BJ (cell line): ENCODE measurements at regions not wholly inside any gene's neighbourhood (a gene's known extent, or its start where the extent isn't known, plus 50 kb on each side); places are given as distances from the start of the nearest gene placed in this dataset.
"Not testable (repeated sequence)": the region's sequence is repeated elsewhere in the genome, so short reads cannot be mapped to it uniquely, and the experiment has no call there.

Experiments used
- CTCF ChIA-PET: fragments of 350-600 bp; formaldehyde crosslinking; extraction: SDS; loops from one replicate; lab custom pipeline; 2021; ENCODE audit warnings: antibody characterized with exemption, inconsistent platforms; lab: Yijun Ruan, JAX
- POLR2A ChIA-PET: fragments of 300-600 bp; sonication (Branson Sonifier 250); formaldehyde crosslinking; extraction: SDS; loops from one replicate; lab custom pipeline; 2021; ENCODE audit warnings: antibody characterized with exemption; lab: Charles Lee
- DNase-seq: peaks from one replicate; pipeline ENCODE4 v3.0.0-alpha.2; 2011; ENCODE audit warnings: low read depth
- H3K27me3 ChIP-seq: 2 replicates; pipeline ENCODE4 v1.6.0; 2011; ENCODE audit warnings: low read length; ENCODE audit not compliant: control insufficient read depth, insufficient read depth
- H3K36me3 ChIP-seq: 2 replicates; pipeline ENCODE4 v1.5.1; 2011; ENCODE audit warnings: low read length; ENCODE audit not compliant: control insufficient read depth, insufficient read depth
- H3K4me3 ChIP-seq: 2 replicates; pipeline ENCODE4 v1.5.1; 2011; ENCODE audit warnings: low read depth, mild to moderate bottlenecking, control low read depth, low read length
- CTCF ChIP-seq: IDR thresholded peaks from 2 replicates; pipeline ENCODE4 v1.5.1; 2011; ENCODE audit warnings: low read depth, mild to moderate bottlenecking, control low read depth, inconsistent platforms, low read length, moderate library complexity; ENCODE audit not compliant: insufficient read depth

GRCh38 chr2:192901446-192901845, 706.7 kb upstream of the TMEFF2 start:
- Histone ChIP-seq H3K4me3 (no peak overlapping the region), H3K27me3 (no peaks in the 10 kb centered on the region), H3K36me3 (no peaks in the 10 kb centered on the region)
- POLR2A ChIA-PET: no interaction called here
- no peak for TF ChIP-seq CTCF
- CTCF ChIA-PET: no interaction called here
- no peak for DNase-seq

DNA sequence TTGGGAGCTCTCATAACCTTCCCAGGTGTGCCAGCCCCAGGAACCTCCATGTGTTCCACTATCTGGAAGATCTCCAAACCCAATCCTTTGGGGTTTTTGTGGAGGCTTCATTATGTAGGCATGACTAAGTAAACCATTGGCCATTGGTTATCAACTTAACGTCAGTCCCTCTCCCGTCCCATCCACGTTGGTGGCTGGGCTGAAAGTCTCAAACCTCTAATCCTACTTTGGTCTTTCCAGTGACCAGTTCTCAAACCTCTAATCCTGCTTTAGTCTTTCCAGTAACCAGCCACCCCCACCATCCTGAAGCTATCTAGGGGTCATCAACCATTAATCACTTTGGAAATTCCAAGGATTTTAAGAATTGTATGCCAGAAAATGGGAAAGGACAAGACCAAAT, 704.7 kb upstream of the TMEFF2 start:
- CTCF ChIA-PET: no interaction called here

DNA sequence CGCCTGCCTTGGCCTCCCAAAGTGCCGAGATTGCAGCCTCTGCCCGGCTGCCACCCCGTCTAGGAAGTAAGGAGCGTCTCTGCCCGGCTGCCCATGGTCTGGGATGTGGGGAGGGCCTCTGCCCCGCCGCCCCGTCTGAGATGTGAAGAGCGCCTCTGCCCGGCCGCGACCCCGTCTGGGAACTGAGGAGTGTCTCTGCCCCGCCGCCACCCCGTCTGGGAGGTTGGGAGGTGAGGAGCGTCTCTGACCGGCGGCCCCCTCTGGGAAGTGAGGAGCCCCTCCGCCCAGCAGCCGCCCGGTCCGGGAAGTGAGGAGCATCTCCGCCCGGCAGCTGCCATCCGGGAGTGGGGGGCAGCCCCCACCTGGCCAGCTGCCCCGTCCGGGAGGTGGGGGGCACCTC, 699.2 kb upstream of the TMEFF2 start:
- H3K27me3 ChIP-seq, H3K36me3 ChIP-seq, H3K4me3 ChIP-seq, CTCF ChIA-PET, DNase-seq, POLR2A ChIA-PET: not testable (repeated sequence)

More for the DNA sequence above, 704.7 kb upstream of the TMEFF2 start:
- DNase-seq: no peak
- Histone ChIP-seq H3K4me3 (no peak overlapping the region), H3K27me3 (no peaks in the 10 kb centered on the region), H3K36me3 (no peaks in the 10 kb centered on the region)
- TF ChIP-seq CTCF: no peak
- POLR2A ChIA-PET: no interaction called here

DNA sequence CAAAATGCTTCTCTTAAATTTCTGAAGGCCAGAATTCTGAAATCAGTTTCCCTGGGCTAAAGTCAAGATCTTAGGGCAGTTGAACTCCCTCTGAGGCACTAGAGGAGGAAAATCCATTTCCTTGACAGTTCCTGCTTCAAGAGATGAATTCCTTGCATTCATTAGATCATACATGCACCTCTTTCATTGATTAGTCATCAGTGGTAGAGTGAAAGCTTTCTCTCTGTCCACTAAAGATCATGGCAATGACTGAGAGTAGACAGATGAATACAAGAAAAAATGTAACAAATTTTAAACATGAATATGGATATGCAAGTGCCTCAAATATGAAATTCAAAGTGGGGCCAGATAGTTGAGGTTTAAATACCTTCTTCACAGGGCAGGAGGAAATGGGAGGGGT, 693.4 kb upstream of the TMEFF2 start:
- DNase-seq: no peak

DNA sequence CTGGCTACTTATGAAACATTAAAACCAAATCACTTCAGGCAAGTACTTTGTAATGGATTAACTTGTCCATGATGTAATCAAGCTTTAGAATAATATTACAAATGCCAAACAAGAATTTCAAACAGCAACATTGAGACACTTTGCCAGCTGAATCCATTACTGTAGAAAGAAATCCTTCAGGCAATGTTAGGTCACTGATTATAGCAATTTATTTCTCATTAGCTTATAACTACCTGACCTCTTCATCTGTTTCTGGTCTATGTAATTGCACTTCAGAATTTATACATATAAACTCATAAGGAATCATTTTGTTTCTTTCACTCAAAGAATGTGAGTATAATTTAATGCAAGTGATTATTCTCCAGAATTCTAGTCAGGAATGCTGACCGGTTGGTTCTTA, 692.6 kb upstream of the TMEFF2 start:
- no peak for TF ChIP-seq CTCF
- ChIA-PET POLR2A (no interaction called here), CTCF (interaction anchor here (0.6 kb wide), 1 partner anchor 1353 kb away, joined by 3 read pairs; no protein-coding TSS in a partner anchor)
- no peaks in the 10 kb centered on the region for H3K27me3 ChIP-seq
- H3K36me3 ChIP-seq: no peaks in the 10 kb centered on the region
- no peak for DNase-seq
- no peak overlapping the region for H3K4me3 ChIP-seq

More for the DNA sequence above, 693.4 kb upstream of the TMEFF2 start:
- TF ChIP-seq CTCF: no peak
- H3K36me3 ChIP-seq: no peaks in the 10 kb centered on the region
- no peak overlapping the region for H3K4me3 ChIP-seq
- H3K27me3 ChIP-seq: no peaks in the 10 kb centered on the region
- POLR2A ChIA-PET: no interaction called here
- CTCF ChIA-PET: no interaction called here

DNA sequence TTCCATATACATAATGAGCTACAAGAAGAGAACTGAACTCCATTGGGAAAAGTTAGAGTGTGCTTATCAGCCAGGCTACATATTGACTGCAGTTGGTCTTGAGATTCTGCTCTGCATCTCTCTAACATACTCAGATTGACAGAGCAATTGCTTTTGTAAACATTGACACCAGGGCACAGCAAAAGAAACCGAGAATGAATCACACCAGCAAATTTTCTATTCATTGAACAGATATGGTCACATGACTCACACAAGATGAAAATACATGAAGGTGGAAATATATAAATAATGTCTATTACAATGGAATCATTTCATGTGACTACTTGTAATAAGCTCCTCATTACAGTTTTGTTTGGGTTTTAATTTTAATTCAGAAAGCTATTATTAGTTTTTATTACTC, 691.9 kb upstream of the TMEFF2 start:
- POLR2A ChIA-PET: no interaction called here
- Histone ChIP-seq H3K27me3 (no peaks in the 10 kb centered on the region), H3K36me3 (no peaks in the 10 kb centered on the region), H3K4me3 (no peak overlapping the region)
- CTCF ChIA-PET: interaction anchor here (0.6 kb wide), 2 partner anchors 56 to 1354 kb away, joined by 3 read pairs; no protein-coding TSS in a partner anchor
- no peak for TF ChIP-seq CTCF
- DNase-seq: no peak
